GM18870 (cell line): ENCODE measurements at regions not wholly inside any gene's neighbourhood (a gene's known extent, or its start where the extent isn't known, plus 50 kb on each side); places are given as distances from the start of the nearest gene placed in this dataset.
A peak's percentile ranks its signal among the peaks of the same experiment; 100 is the strongest.
"Not testable (repeated sequence)": the region's sequence is repeated elsewhere in the genome, so short reads cannot be mapped to it uniquely, and the experiment has no call there.

ENCODE experiments used
- ATAC-seq: cut with Tn5 transposase; IDR thresholded peaks from one replicate; pipeline ENCODE4 v1.9.1; 2021; ENCODE audit warnings: moderate library complexity; ENCODE audit not compliant: unreplicated experiment

- no peak for ATAC-seq
These were observed 186.8 kb downstream of the FRK start for GRCh38 chr6:115873901-115874300.

- no peak for ATAC-seq
These were observed 190.2 kb downstream of the FRK start for GRCh38 chr6:115870464-115870863.

GRCh38 chr6:115865914-115866313 is 194.8 kb downstream of the FRK start:
- ATAC-seq, result no peak

GRCh38 chr6:115863211-115863610 is 197.5 kb downstream of the FRK start:
- ATAC-seq, result no peak

- not testable (repeated sequence) for ATAC-seq
These were observed 199.0 kb downstream of the FRK start for GRCh38 chr6:115861658-115862057.

- not testable (repeated sequence) for ATAC-seq
These were observed 201.1 kb downstream of the FRK start for GRCh38 chr6:115859577-115859976.

- ATAC-seq, result no peak
These were observed 205.6 kb downstream of the FRK start for GRCh38 chr6:115854866-115855665.

- ATAC-seq, result no peak
These were observed 213.0 kb downstream of the FRK start for GRCh38 chr6:115847671-115848070.

- no peak for ATAC-seq
These were observed 216.7 kb downstream of the FRK start for GRCh38 chr6:115843945-115844344.

- no peak for ATAC-seq
These were observed 218.4 kb downstream of the FRK start for GRCh38 chr6:115842338-115842737.

GRCh38 chr6:115839583-115840181 is 221.0 kb downstream of the FRK start:
- ATAC-seq, result no peak

- peak; percentile 89 for ATAC-seq
These were observed 221.8 kb downstream of the FRK start for GRCh38 chr6:115838763-115839401.

GRCh38 chr6:115838216-115838615 is 222.5 kb downstream of the FRK start:
- no peak for ATAC-seq

- ATAC-seq, result not testable (repeated sequence)
These were observed 224.3 kb downstream of the FRK start for GRCh38 chr6:115836374-115836773.

GRCh38 chr6:115835314-115835713 is 225.4 kb downstream of the FRK start:
- ATAC-seq, result no peak

- ATAC-seq, result not testable (repeated sequence)
These were observed 226.1 kb downstream of the FRK start for GRCh38 chr6:115834542-115834941.

GRCh38 chr6:115832786-115833185 is 227.9 kb downstream of the FRK start:
- no peak for ATAC-seq

GRCh38 chr6:115832186-115832585 is 228.5 kb downstream of the FRK start:
- ATAC-seq, result no peak

- ATAC-seq, result peak; percentile 71
These were observed 229.8 kb downstream of the FRK start for GRCh38 chr6:115830895-115831294.

GRCh38 chr6:115821798-115822197 is 238.9 kb downstream of the FRK start:
- ATAC-seq, result no peak

GRCh38 chr6:115819506-115819905 is 241.2 kb downstream of the FRK start:
- no peak for ATAC-seq

GRCh38 chr6:115817161-115817560 is 243.5 kb downstream of the FRK start:
- ATAC-seq, result no peak
